ENCODE measurements at regions not wholly inside any gene's neighbourhood (a gene's known extent, or its start where the extent isn't known, plus 50 kb on each side); places are given as distances from the start of the nearest gene placed in this dataset.

DNA sequence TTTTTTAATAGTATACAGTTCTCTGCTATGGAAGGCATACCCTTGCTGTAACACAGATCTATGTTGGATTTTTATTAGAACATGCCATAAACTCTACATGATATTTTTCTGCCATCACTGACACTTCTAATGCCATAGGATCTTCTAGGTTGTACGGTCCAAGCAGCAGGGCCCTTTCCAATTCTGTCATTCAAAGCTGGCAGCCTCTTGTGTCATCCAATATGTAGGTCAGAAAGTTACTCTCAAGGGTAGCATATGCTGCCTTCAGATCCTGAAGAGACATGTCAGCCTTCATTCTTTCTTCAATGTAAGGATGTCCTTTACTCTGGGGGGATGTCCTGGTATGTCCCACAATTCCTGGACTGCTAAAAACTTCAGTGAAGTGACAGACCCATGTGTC lies 629.2 kb upstream of the USP24 start:
- DNase-seq = no peak

DNA sequence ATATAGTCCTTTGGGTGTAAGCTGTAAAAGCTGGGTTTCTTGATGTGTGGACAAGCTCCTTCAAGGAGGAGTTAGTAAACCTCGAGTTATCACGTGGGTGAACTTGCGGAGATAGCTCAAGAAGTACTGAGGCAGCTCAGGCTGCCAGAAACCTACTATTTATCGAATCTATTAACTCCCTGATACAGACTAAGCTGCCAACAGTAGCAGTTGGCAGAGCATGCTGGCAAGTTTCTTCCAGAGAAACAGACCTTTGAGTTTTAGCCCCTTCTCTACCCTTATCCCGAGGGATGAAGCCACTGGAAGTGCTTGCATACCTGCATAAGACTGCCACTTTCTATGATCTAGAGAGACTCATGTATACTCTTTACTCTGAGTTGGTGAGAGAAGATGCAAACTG lies 624.5 kb upstream of the USP24 start:
- no peak for DNase-seq

DNA sequence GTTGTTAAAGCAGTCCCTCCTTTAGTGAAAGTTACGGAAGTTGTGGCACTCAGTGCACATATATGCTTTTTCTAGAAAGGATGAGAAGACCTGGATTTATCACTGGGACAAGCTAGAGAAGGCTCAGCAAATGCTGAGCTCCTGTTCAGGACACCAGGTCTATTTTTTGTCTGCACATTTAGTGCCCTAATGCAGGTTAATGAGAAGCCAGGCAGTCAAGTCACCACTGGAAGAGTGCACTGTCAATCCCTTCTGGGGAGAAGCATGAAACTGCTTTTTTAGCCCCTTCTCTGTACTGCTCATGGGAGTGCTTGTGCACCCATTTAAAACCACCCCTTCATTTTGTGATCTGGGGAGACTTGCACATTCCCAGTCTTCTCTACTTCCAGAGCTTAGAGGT lies 624.1 kb upstream of the USP24 start:
- DNase-seq = no peak

DNA sequence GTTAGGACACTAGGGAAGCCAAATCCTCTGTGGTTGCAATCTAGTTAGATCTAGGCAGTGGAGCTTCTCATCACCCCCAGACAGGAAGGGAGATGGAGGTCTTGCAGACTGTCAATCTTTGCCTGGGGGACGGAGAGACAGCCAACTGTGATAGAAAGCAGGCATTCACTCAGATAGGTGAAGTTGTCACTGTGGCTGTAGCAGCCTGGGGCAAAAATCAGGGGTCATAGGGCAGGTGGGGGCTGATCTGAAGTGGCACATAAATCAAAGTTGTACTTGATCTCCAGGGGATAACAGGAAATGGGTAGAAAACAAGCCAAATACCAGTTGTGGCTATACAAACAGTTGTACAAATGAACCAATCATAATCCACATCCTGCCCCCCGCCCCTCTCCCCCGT lies 620.9 kb upstream of the USP24 start:
- DNase-seq = no peak

DNA sequence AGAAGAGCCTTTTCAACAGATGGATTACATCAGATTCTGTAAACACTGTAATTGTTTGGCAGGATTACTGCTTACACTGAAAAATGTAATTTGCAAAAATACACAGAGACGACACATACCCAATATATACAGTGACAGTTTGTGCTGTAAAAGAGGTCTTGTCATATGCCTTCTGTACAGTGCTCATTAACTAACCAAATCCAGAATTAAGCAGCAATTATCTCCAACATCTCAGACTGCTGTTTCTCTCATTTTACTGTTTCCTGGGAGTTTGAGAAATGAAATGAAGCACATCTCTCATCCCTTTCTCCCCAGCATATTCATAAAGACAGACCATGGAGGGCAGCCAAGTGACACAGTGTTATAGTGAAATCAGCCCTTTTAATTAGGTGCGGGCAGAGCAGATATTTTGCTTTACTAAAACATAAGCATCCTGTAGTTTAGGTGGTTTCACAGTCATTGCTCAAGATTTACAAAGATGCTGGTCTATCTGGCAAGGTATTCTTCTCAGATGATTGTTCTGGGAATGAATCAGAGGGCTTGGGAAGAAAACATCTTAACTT lies 618.4 kb upstream of the USP24 start:
- DNase-seq = peak; percentile 38

DNA sequence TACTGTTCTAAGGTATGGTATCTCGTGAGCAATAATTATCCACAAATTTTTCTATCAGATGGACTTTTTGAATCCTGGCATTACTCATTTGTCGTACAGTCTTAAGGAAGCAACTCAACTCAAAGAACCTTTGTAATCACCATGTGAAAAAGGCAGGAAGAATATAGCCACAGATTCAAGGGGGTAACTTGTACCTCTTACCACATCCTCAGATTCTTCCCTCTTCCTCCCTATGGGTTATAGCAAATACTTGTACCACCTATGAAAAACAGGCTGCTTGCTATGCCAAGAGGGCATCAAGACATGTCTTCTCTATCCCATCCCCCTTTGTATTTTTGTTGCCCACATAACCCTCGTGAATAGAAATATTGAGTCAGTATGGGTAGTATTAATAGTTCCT lies 616.6 kb upstream of the USP24 start:
- DNase-seq = no peak

DNA sequence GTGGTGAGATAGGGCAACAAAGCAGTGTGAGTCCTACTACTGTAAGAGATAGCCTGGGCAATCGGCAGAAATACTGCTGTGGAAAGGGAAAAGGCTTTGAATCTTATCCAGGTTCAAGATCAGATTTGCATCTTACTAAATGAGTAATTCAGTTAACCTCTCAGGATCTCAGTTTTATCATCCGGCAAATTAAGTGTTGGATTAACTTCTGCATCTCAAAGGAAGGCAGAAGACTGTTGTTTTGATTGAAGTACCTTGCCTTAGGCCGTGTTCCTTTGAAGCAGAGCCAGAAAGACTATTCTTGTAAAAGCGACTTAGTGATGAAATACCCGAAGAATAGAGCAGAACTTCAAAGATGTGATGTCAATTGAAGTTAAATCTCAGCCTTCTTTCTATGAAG lies 612.9 kb upstream of the USP24 start:
- DNase-seq = no peak

DNA sequence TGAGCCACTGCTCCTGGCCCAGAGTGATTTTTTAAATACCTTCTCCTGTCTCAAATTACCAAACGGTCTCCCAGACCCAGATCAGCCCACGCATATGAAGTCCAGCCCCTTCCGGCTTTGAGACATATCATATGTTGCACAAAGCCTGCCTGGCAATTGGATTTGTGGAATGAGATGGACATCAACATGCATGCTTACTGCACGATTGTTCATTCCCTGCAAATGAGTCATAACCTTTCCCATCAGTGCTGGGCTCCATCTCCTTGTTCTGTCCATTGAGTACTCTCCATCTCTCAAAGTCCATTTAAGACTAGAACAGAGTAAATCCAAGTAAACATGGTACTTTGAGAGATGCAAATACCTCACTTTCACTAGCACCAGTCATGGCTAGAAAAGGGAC lies 612.2 kb upstream of the USP24 start:
- DNase-seq = no peak

DNA sequence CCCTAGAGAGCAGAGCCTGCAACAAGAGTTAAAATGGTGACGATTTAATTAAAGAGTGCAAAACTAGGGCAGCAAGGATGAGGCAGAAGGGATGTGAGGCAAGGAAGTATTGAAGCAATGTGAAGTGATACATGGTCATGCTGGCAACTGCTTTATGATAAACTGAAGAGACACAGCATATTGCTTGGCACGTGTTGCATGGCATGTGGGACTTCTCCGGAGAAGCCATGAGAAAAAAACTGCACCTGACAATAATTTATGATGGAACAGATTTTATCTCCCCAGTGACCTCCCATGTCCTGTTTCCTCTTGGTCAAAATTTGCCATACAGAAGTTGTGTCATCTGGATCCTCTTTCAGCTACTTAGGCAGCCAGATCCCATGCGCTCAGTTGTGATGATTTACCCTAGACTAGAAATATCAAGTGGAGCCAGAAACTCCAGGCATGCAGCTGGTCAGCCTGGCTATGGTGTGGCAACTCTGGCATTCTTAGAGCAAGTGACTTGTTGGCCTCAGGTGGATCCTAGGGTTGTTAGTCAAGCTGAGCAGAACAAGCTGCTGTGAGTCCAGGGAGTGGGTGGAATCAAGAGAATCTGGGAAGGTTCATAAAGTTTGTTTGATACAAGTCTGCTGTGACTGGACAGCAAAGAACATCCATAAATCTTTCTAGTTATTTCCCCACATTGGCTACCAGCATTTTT lies 611.4 kb upstream of the USP24 start:
- DNase-seq = no peak

DNA sequence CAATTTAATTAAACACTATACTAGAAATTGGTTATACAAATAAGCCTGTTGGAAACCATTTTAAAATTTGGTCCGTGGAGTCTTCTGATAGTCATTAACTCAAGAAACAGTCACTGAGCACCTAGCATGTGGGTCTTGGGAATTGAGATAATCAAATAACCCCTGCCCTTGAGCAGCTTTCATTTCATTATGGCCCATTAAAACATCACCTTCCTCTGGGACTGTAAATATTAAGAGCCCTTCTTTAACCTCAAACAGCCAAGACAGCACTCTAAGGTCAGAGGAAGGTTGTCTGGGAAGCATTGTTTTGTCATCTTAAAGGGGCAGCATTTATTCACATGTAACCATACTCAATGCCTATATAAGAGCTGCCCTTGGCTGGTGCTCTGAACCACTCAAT lies 610.3 kb upstream of the USP24 start:
- no peak for DNase-seq

DNA sequence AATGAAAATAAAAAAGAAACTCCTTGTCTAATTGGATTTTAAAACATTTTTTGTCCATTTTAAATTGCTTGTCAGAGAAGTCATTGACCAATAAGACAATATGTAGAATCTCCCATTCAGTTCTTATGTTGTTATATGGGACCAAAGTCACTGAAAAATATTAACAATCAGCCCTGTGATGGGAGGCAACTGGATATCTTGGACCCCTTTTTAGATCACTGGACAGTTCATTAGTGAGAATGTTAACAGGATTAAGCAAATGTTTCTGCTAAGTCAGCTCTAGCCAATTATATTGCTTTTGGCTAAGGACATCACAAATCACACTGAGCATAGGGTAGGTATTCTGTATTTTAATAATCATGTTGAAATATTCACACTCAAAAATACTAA lies 609.1 kb upstream of the USP24 start:
- no peak for DNase-seq

DNA sequence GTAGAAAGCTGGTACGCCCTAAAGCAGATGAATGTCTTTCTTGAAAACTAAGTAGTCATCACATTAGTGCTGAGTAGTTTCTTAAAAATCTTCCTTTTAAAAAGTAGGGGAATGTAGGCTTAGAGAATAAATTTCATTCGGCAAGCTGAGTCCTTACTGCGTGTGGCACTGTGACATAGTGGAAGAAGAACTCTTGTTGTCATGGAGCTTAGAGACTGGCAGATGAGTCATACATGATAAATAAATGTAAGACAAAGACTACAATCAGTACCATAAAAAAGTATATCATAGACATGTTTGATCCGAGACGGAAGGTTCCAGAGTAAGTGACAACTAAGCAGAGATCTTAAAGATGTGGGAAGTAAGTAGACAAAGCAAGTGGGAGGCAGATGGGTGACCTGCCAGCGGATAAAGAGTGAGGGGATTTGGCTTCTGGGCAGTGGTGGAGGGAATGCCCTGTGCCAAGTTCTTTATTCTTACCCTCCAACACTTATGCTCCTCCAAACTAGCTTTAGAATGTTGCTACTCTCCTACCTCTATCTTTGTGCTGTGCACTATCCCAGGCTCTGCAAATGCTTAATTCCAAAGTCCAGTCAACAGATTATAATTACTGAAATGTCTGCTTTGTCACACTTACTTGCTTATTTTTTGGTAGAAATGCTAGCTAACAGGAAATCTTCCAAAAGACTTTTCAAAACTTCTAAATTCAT lies 608.5 kb upstream of the USP24 start:
- DNase-seq = no peak

DNA sequence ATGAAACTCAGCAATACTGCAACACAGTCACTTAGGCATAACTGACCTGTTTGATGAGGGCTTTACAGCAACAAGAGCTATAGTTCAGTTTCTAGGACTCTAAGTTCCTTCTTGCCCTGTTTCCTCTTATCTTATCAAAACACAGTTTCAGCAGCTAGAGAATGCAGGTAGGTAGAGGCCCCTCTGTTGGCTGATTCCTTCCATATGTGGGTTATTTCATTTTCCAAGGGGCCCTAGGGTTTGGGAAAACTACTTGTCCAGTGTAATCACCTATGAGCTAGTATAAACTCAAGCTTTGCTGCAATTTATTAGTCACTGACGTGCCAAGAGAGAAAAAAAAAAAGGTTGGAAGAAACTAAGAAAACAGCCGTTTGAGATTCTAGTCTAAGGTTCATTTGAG lies 607.7 kb upstream of the USP24 start:
- DNase-seq = no peak

DNA sequence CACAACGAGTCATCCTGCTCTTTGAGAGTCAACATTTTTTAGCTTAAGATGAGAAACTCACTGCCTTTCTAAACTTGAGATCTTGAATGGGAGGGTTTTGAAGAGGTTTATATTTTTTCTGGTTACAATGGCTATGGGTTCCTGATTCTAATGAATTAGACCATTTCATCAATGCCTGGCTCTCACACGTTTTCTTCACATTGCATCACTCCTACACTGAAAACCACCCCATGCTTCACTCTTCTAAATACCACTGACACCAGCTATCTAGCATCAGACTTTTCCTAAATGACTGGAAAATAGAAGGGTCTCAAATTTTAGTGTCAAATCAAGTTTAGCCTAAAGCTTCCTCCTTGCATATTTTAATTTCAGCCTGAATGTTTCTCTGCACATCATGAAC lies 606.1 kb upstream of the USP24 start:
- DNase-seq = no peak

DNA sequence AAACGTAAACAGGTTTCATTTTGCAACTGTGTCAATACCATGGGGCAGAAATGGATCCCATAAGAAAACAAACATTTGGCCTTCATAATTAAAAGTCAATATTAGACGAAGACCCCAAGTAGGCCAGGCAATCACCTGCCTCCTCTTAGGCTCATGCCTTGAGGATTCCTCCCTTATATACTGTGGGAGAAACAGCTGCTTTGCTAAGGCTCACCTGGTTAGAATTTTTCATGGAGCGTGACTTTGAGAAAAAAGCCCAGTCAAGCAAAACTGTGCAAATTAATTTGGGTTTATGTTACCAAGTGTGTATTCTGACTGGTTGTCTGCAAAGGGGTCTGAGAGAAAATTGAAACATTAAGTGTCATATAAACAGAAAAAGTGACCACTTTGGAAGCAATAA lies 605.3 kb upstream of the USP24 start:
- no peak for DNase-seq

DNA sequence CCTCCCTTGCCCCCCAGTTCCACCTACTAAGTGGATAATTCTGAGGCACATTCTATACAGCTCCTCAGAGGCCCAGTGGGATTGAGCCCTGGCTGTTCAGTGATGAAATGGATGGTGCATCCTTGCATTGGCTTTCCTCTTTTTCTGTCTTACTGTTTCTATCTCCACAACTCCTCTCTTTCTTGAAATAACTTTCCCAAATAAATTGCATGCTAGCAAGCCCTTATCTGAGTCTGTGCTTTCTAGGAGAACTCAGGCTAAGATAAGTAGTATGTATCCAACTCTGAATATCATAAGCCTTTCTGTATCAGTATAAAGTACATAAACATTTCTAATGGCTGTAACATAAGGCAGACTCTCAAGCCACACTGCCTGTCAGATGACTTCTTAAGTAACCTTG lies 603.8 kb upstream of the USP24 start:
- no peak for DNase-seq

DNA sequence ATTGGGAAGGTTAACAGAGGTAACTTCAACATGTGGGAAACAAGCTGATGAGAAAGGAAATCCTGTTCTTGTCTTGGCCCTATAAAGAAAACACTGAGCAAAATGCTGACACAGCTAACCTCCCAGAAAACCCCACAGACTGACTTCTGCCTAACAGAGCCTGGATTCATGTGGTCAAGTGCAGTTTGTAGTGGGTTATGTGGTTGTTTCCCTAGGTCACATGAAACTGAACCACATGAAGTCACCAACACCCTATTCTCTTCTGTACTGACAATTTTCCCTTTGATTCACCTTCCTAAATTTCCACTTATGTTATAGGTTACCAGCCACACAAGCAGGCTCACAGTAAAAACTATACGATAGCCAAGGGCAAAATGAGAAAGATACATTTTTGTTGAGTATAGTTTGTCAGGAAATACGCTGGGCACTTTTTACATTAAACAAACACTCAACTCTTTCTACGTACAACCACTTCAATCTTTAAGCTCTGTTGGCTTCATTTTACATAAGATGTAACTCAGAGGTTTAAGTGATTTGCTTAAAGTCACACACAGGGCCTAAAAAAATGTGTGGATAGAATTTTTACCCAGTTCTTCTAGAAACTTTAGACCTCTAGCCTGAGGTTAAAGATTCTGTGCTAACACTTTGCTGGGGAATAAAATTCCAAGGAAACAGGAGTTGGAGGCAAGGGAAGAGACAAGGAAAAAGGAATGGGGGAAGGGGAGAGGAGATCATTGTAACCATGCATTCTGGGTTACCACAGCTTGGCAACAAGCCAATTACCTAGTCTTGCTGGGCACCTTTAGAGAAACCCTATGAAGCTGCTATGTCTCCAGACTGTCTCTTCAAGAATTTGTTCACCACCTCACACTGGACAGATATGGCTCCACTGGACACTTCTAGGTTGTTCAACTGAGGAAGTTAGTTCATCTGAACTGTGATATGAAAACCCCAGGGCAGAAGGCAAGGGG lies 601.6 kb upstream of the USP24 start:
- DNase-seq = no peak

DNA sequence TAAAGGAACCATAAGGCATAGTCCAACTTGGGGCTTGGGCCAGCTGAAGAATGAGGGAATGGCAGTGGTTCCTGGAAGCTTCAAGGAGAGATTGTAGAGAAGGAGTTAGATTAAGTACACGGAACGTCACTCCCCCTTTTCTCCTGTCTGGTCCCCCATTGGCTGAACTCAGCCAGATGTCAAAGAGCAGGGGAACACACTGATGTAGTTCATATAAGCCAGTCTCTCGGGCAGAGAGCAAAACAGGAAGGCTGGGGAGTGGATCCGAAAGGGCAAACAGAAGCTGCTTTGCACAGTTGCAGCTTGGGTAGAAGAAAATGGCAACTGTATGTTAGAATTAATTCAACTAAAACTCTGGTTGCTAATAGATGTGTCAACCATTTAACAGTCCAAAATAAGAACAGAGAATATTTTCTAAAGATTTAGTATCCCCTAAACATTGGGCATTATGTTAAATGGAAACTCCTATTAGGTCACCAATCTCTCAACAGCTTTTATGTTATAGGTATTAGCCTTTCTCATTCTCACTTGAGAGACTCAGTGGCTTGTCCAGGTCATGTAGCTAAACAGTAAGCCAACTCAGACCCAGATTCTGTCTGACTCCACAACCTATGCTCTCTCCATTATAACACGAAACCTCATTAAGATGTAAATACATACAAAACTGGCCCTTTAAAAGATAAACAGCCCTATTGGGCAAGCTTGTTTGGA lies 600.7 kb upstream of the USP24 start:
- no peak for DNase-seq

DNA sequence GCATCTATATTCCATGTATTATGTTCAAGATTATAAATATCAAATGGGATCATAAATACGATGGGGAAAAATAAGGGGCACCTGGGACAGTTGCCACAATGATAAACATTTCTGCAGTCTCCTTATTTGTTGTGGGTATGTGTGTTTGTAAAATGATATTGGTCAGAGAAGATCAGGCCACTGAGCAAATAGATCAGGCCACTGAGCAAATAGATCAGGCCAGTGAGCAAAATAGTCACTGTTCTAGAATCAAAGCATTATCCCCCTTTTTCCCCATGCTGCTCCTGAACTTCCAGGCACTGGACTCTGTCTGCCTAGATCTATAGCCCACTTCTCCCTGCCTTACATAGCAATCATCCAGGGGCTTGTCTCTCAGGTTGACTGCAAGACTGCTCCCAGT lies 599.8 kb upstream of the USP24 start:
- DNase-seq = no peak

DNA sequence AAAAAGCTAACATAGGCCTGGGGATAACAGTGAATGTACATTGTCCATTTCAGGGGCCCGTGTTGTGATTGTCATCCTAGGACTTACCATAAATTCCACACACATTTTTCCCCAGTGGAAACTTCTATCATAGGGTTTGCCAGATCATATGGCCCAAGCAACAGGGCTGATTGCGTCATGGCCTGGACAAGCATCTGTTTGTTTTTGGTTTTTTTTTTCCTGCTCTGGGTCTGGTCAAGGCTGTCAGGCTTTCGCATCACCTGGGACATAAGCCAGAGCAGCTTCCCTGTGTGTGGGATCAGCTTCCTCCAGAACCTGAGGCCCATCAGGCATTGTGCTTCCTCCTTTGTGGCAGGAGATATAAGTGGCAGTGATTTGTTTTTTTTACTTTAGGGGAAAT lies 598.5 kb upstream of the USP24 start:
- peak; percentile 53 for DNase-seq

DNA sequence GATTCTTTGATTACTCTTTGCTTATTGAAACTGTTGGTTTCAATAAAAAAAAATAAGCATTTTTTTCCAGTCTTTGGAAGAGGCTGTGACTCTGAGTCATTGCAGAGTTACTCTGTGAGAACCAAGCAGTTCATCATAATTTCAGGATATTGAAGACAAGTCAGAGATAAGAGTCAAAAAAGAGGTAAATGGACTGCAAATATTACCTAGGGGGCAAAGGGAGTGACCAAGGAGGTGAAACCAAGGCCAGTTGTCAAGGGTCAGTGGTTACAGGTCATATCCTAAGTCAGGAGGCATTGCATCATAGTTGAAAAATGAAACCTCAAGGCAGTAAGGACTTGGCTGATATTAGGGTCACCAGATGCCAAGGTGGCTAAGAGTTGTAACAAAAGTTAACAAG lies 597.1 kb upstream of the USP24 start:
- no peak for DNase-seq

DNA sequence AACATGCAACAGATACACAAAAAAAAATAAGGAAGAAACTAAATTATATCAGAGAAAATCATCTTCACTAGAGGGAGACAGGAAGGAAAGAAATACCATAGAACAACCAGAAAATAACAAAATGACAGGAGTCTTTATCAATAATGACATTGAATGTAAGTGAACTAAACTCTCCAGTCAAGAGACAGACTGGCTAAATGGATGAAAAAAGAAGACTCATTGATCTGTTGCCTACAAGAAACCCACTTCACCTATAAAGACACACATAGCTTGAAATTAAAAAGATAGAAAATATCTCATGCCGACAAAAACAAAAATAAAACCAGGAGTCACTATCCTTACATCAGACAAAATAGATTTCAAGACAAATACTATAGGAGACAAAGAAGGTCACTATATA lies 593.1 kb upstream of the USP24 start:
- no peak for DNase-seq

DNA sequence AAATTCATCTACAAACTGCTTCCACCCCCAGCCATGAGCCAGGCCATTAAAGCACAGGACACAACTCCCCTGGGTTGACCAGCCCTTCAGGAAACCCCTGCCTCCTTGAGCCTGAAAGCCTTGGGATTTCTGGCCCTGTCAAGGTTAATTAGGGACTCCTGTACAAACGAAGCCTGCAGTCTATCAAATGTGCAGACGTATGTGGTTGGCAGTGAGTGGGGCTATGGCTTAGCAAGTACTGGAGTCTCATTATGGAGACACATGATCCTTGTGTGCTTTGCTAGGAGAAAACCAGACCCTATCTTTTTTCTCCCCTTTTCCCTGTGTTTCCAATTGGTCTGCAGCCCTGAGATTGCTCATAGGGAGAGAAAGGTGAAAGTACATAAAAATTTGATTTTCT lies 588.3 kb upstream of the USP24 start:
- DNase-seq = no peak
